ENCODE measurements at regions not wholly inside any gene's neighbourhood (a gene's known extent, or its start where the extent isn't known, plus 50 kb on each side); places are given as distances from the start of the nearest gene placed in this dataset.

- 83% methylated on average over 1 of the region's 2 CpGs; no CpG with 5 or more reads in 1 of the 2 experiments for WGBS, 2 experiments (ENCODE audit: extremely low coverage in 2 of 2, insufficient read length in 1 of 2)
- H3K4me3 ChIP-seq (ENCODE audit: insufficient read depth, low read depth, low read length): no peak overlapping the region
Observed at GRCh38 chr18:8554354-8554753, 54.9 kb upstream of the RAB12 start.

More at GRCh38 chr18:8554354-8554753, 54.9 kb upstream of the RAB12 start:
- Histone ChIP-seq H3K14ac (replicated peaks; ENCODE audit: low read depth, low read length) (no peak overlapping the region), H3K18ac (ENCODE audit: low read depth, low read length) (no peak overlapping the region), H4K5ac (ENCODE audit: low read depth, low read length) (no peak overlapping the region), H3K4me2 (ENCODE audit: low read depth, low read length) (no peak overlapping the region), H3K79me1 (ENCODE audit: low read depth in 1 of 2, low read length in 2 of 2) (no peaks in the 10 kb centered on the region), H3K9me1 (ENCODE audit: insufficient read depth, low read length) (no peaks in the 10 kb centered on the region), H2BK20ac (ENCODE audit: low read depth, low read length) (no peak overlapping the region), H2AK5ac (ENCODE audit: low read depth, low read length) (no peak overlapping the region), H3K27ac (ENCODE audit: insufficient read depth, low read length) (no peak overlapping the region), H4K8ac (ENCODE audit: low read depth in 2 of 2, low read length in 2 of 2) (no peak overlapping the region), H3K27me3 (ENCODE audit: control insufficient read depth, insufficient read depth, low read length) (peaks cover 20% of the 10 kb centered on the region), H3K36me3 (ENCODE audit: control insufficient read depth, insufficient read depth, low read length) (no peaks in the 10 kb centered on the region), H3K9ac (ENCODE audit: low read depth, low read length) (no peak overlapping the region), H3K56ac (ENCODE audit: extremely low read depth, insufficient read depth, low read length) (no peak overlapping the region), H3K9me3 (ENCODE audit: control insufficient read depth, insufficient read depth, low read length) (no peaks in the 10 kb centered on the region), H2BK15ac (ENCODE audit: low read depth, low read length) (no peak overlapping the region), H4K20me1 (ENCODE audit: insufficient read depth, low read length) (no peaks in the 10 kb centered on the region), H3K4ac (ENCODE audit: low read depth, low read length) (no peak overlapping the region), H2BK120ac (ENCODE audit: low read depth, low read length) (no peak overlapping the region), H3K23ac (ENCODE audit: low read depth, low read length) (no peak overlapping the region), H4K91ac (ENCODE audit: insufficient read depth, low read depth, low read length) (no peak overlapping the region), H2AK9ac (replicated peaks; ENCODE audit: low read depth, low read length, poor library complexity) (peak overlapping the region; percentile 55), H2BK5ac (ENCODE audit: low read depth, low read length, poor library complexity, severe bottlenecking) (no peak overlapping the region), H2AFZ (replicated peaks; ENCODE audit: low read length, poor library complexity) (no peak overlapping the region), H3K4me1 (ENCODE audit: control insufficient read depth, insufficient read depth, low read length) (no peaks in the 10 kb centered on the region)
- BruUV-seq (replicated peaks): no TSS peak
- POLR2A ChIA-PET (ENCODE audit: unreplicated experiment): no interaction called here
- in situ Hi-C loops (cut with MboI; ENCODE audit: low sequenced_read_pairs) (no loop called here), intact Hi-C loops (cut with micrococcal nuclease) (no loop called here), dilution Hi-C loops (cut with HindIII; ENCODE audit: low sequenced_read_pairs, unreplicated experiment) (no loop called here)
- DNase-seq (no peak), ATAC-seq (ENCODE audit: low read depth) (no peak)
- no peak for TF ChIP-seq CHD1 (IDR thresholded peaks at IDR 0.05; ENCODE audit: low read depth, low read length)
- no peak for TF ChIP-seq RCOR1 (IDR thresholded peaks at IDR 0.05; ENCODE audit: insufficient replicate concordance, low read length)
- TF ChIP-seq MAZ (IDR thresholded peaks at IDR 0.05; ENCODE audit: borderline replicate concordance, low read depth, low read length): no peak
- TF ChIP-seq MXI1 (IDR thresholded peaks at IDR 0.05; ENCODE audit: borderline replicate concordance, low read depth, low read length): no peak
- TF ChIP-seq, protein P1, sequence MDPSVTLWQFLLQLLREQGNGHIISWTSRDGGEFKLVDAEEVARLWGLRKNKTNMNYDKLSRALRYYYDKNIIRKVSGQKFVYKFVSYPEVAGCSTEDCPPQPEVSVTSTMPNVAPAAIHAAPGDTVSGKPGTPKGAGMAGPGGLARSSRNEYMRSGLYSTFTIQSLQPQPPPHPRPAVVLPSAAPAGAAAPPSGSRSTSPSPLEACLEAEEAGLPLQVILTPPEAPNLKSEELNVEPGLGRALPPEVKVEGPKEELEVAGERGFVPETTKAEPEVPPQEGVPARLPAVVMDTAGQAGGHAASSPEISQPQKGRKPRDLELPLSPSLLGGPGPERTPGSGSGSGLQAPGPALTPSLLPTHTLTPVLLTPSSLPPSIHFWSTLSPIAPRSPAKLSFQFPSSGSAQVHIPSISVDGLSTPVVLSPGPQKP (IDR thresholded peaks at IDR 0.05; ENCODE audit: borderline replicate concordance, low read depth, low read length): no peak
- TF ChIP-seq USF2 (IDR thresholded peaks at IDR 0.05; ENCODE audit: low read depth, low read length): no peak
- TF ChIP-seq SMC3 (IDR thresholded peaks at IDR 0.05; ENCODE audit: low read depth, low read length): no peak
- TF ChIP-seq NFE2L2 (IDR thresholded peaks at IDR 0.05; ENCODE audit: low read depth, low read length): no peak
- no peak for TF ChIP-seq RFX5 (IDR thresholded peaks at IDR 0.05; ENCODE audit: low read depth, low read length)
- CTCF ChIA-PET: no interaction called here
